ENCODE measurements at regions not wholly inside any gene's neighbourhood (a gene's known extent, or its start where the extent isn't known, plus 50 kb on each side); places are given as distances from the start of the nearest gene placed in this dataset.

- no peak for DNase-seq (ENCODE audit: low read depth in 4 of 4, low spot score in 3 of 4)
Measured at GRCh38 chr3:22106213-22106896, 355.3 kb upstream of the ZNF385D start.

GRCh38 chr3:22111226-22111625, 360.2 kb upstream of the ZNF385D start:
- DNase-seq (ENCODE audit: low read depth in 4 of 4, low spot score in 3 of 4) = no peak

- DNase-seq (ENCODE audit: low read depth in 4 of 4, low spot score in 3 of 4) = no peak
Measured at GRCh38 chr3:22113453-22113852, 362.4 kb upstream of the ZNF385D start.

GRCh38 chr3:22115581-22115980, 364.6 kb upstream of the ZNF385D start:
- DNase-seq (ENCODE audit: low read depth in 4 of 4, low spot score in 3 of 4) = no peak

GRCh38 chr3:22117091-22117490, 366.1 kb upstream of the ZNF385D start:
- no peak for DNase-seq (ENCODE audit: low read depth in 4 of 4, low spot score in 3 of 4)

- DNase-seq (ENCODE audit: low read depth in 4 of 4, low spot score in 3 of 4) = peak; percentile 7 to 34 (median 30)
Measured at GRCh38 chr3:22117751-22118346, 366.8 kb upstream of the ZNF385D start.

GRCh38 chr3:22118542-22118941, 367.5 kb upstream of the ZNF385D start:
- DNase-seq (ENCODE audit: low read depth in 4 of 4, low spot score in 3 of 4) = no peak

- DNase-seq (ENCODE audit: low read depth in 4 of 4, low spot score in 3 of 4) = no peak
Measured at GRCh38 chr3:22121068-22121701, 370.2 kb upstream of the ZNF385D start.

- no peak for DNase-seq (ENCODE audit: low read depth in 4 of 4, low spot score in 3 of 4)
Measured at GRCh38 chr3:22122567-22122966, 371.6 kb upstream of the ZNF385D start.

GRCh38 chr3:22129101-22129500, 378.1 kb upstream of the ZNF385D start:
- DNase-seq (ENCODE audit: low read depth in 4 of 4, low spot score in 3 of 4) = no peak

GRCh38 chr3:22141769-22142168, 390.8 kb upstream of the ZNF385D start:
- no peak for DNase-seq (ENCODE audit: low read depth in 4 of 4, low spot score in 3 of 4)

- DNase-seq (ENCODE audit: low read depth in 4 of 4, low spot score in 3 of 4) = no peak
Measured at GRCh38 chr3:22147161-22147560, 396.2 kb upstream of the ZNF385D start.

GRCh38 chr3:22156868-22157267, 405.9 kb upstream of the ZNF385D start:
- no peak for DNase-seq (ENCODE audit: low read depth in 4 of 4, low spot score in 3 of 4)

- no peak for DNase-seq (ENCODE audit: low read depth in 4 of 4, low spot score in 3 of 4)
Measured at GRCh38 chr3:22157848-22158247, 406.8 kb upstream of the ZNF385D start.

- DNase-seq (ENCODE audit: low read depth in 4 of 4, low spot score in 3 of 4) = no peak
Measured at GRCh38 chr3:22159004-22159695, 408.1 kb upstream of the ZNF385D start.

GRCh38 chr3:22161315-22161714, 410.3 kb upstream of the ZNF385D start:
- no peak for DNase-seq (ENCODE audit: low read depth in 4 of 4, low spot score in 3 of 4)

- DNase-seq (ENCODE audit: low read depth in 4 of 4, low spot score in 3 of 4) = no peak
Measured at GRCh38 chr3:22170370-22170769, 419.4 kb upstream of the ZNF385D start.

GRCh38 chr3:22172964-22173363, 422.0 kb upstream of the ZNF385D start:
- DNase-seq (ENCODE audit: low read depth in 4 of 4, low spot score in 3 of 4) = no peak

GRCh38 chr3:22175947-22176346, 424.9 kb upstream of the ZNF385D start:
- no peak for DNase-seq (ENCODE audit: low read depth in 4 of 4, low spot score in 3 of 4)

GRCh38 chr3:22176911-22177310, 425.9 kb upstream of the ZNF385D start:
- DNase-seq (ENCODE audit: low read depth in 4 of 4, low spot score in 3 of 4) = no peak

GRCh38 chr3:22189616-22190015, 438.6 kb upstream of the ZNF385D start:
- DNase-seq (ENCODE audit: low read depth in 4 of 4, low spot score in 3 of 4) = no peak

- DNase-seq (ENCODE audit: low read depth in 4 of 4, low spot score in 3 of 4) = no peak
Measured at GRCh38 chr3:22199095-22199494, 448.1 kb upstream of the ZNF385D start.

All from right renal pelvis (tissue), 4 donors.